Neural cell (in vitro differentiated cells): ENCODE measurements at regions not wholly inside any gene's neighbourhood (a gene's known extent, or its start where the extent isn't known, plus 50 kb on each side); places are given as distances from the start of the nearest gene placed in this dataset.

Experiments
- EP300 ChIP-seq: fragments of 450-650 bp; conservative IDR thresholded peaks from 2 replicates; pipeline ENCODE4 v1.6.1; 2014; ENCODE audit warnings: antibody characterized with exemption, mild to moderate bottlenecking, moderate library complexity; ENCODE audit not compliant: poor library complexity, severe bottlenecking
- EZH2 ChIP-seq: fragments of 200-600, 300-800 bp; shearing (Covaris generic), sonication (generic); IDR thresholded peaks from 2 replicates; pipeline ENCODE4 v1.6.1; 2014; ENCODE audit warnings: antibody characterized with exemption, low read length, borderline replicate concordance, mild to moderate bottlenecking; ENCODE audit not compliant: insufficient read depth, poor library complexity, severe bottlenecking
- POLR2AphosphoS5 ChIP-seq: IDR thresholded peaks from 2 replicates; pipeline ENCODE4 v1.6.1; 2012
- RAD21 ChIP-seq: fragments of 450-650 bp; conservative IDR thresholded peaks from 2 replicates; pipeline ENCODE4 v1.6.1; 2014; ENCODE audit warnings: antibody characterized with exemption, mild to moderate bottlenecking, moderate library complexity
- TAF1 ChIP-seq: IDR thresholded peaks from 2 replicates; pipeline ENCODE4 v1.6.1; 2012; ENCODE audit warnings: low read depth
- TF ChIP-seq, protein P1 (sequence below): fragments of 450-650 bp; IDR thresholded peaks from 2 replicates; pipeline ENCODE4 v1.5.1; 2014; ENCODE audit warnings: antibody characterized with exemption, mild to moderate bottlenecking, moderate library complexity; ENCODE audit not compliant: poor library complexity, severe bottlenecking
- TF ChIP-seq, protein P2 (sequence below): IDR thresholded peaks from 2 replicates; pipeline ENCODE4 v1.6.1; 2012; ENCODE audit warnings: borderline replicate concordance

DNA sequence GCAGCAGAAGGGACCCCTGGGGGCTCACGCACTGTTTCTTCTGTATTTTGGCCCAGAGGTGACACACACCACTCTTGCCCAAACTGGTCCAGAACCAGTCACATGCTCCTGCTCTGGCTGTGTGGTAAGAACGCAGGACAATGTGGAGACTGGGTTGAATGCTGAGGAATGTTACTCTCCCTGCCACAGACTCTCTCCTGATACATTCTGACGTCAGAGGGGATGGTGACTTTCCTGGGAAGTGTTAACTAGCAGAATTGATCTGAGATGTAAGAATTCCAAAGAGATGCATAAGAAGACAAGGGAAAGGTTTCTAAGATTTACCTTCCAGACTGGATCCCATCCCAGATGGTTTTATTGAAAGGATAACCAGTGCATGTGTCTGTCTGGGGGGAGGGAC is 100.8 kb downstream of the ASB1 start:
- TF ChIP-seq, protein P1, sequence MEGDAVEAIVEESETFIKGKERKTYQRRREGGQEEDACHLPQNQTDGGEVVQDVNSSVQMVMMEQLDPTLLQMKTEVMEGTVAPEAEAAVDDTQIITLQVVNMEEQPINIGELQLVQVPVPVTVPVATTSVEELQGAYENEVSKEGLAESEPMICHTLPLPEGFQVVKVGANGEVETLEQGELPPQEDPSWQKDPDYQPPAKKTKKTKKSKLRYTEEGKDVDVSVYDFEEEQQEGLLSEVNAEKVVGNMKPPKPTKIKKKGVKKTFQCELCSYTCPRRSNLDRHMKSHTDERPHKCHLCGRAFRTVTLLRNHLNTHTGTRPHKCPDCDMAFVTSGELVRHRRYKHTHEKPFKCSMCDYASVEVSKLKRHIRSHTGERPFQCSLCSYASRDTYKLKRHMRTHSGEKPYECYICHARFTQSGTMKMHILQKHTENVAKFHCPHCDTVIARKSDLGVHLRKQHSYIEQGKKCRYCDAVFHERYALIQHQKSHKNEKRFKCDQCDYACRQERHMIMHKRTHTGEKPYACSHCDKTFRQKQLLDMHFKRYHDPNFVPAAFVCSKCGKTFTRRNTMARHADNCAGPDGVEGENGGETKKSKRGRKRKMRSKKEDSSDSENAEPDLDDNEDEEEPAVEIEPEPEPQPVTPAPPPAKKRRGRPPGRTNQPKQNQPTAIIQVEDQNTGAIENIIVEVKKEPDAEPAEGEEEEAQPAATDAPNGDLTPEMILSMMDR = no peak
- no peak for TF ChIP-seq POLR2AphosphoS5
- TF ChIP-seq RAD21 = no peak
- TF ChIP-seq, protein P2, sequence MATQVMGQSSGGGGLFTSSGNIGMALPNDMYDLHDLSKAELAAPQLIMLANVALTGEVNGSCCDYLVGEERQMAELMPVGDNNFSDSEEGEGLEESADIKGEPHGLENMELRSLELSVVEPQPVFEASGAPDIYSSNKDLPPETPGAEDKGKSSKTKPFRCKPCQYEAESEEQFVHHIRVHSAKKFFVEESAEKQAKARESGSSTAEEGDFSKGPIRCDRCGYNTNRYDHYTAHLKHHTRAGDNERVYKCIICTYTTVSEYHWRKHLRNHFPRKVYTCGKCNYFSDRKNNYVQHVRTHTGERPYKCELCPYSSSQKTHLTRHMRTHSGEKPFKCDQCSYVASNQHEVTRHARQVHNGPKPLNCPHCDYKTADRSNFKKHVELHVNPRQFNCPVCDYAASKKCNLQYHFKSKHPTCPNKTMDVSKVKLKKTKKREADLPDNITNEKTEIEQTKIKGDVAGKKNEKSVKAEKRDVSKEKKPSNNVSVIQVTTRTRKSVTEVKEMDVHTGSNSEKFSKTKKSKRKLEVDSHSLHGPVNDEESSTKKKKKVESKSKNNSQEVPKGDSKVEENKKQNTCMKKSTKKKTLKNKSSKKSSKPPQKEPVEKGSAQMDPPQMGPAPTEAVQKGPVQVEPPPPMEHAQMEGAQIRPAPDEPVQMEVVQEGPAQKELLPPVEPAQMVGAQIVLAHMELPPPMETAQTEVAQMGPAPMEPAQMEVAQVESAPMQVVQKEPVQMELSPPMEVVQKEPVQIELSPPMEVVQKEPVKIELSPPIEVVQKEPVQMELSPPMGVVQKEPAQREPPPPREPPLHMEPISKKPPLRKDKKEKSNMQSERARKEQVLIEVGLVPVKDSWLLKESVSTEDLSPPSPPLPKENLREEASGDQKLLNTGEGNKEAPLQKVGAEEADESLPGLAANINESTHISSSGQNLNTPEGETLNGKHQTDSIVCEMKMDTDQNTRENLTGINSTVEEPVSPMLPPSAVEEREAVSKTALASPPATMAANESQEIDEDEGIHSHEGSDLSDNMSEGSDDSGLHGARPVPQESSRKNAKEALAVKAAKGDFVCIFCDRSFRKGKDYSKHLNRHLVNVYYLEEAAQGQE = no peak
- TF ChIP-seq EP300 = no peak
- TF ChIP-seq EZH2 = no peak
- TF ChIP-seq TAF1 = no peak
